ENCODE measurements at regions not wholly inside any gene's neighbourhood (a gene's known extent, or its start where the extent isn't known, plus 50 kb on each side); places are given as distances from the start of the nearest gene placed in this dataset.

DNA sequence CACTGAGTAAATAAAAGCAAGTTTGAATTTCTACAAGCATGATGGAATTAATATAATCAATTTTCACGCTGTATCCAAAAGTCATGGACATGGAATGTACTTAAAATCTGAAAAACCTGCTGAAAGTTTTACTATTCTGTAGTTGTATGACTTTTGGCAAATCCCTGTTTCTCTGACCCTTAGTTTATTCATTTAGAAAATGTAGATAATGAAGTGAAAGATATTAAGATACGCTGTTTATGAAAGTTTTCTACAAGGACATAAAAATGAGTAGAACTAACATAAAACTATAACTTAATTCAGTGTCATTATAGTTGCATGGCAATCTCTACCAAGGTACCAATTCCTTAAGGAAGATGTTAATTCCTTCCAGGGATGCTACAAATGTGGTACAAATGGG lies 363.2 kb upstream of the MPDZ start:
- no peak for DNase-seq

DNA sequence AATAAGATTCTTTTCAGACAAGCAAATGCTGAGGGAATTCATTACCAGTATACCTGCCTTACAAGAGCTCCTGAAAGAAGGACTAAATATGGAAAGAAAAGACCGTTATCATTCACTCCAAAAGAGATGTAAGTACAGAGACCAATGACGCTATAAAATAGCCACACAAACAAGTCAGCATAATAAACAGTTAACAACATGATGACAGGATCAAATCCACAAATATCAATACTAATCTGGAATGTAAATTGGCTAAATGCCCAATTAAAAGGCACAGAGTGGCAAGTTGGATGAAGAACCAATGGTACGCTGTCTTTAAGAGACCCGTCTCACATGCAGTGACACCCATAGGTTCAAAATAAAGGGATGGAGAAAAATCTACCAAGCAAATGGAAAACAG lies 349.6 kb upstream of the MPDZ start:
- DNase-seq, result no peak

DNA sequence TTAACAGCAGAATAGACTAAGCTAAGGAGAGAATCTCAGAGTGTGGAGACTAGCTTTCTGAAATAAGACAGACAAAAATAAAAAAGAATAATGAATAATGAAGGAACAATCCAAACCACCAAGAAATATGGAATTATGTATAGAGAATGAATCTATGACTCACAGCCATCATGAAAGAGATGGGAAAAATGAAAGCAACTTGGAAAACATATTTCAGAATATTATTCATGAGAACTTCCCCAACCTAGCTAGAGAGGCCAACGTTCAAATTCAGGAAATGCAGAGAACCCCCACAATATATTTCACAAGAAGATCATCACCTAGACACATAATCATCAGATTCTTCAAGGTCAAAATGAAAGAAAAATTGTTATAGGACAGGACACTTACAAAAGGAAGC lies 349.0 kb upstream of the MPDZ start:
- no peak for DNase-seq

DNA sequence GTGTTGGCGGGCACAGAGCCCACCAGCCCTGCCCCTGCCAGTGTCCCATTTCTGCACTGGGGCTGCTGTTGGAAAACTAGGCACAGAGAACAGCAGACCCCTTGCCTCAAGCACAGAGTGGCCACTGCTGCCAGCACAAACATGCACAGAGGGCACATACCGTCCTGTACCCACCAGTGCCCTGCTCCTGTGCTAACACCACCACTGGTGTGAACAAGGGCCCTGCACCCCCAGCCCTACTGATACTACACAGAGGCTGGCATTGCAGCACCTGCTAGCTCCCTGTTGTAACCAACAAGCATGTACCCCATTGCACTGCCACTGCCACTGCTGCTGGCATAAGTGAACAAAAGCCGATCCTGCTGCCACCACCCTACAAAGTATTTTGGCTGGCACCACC lies 348.0 kb upstream of the MPDZ start:
- no peak for DNase-seq

- DNase-seq, result no peak
Measured at GRCh38 chr9:13627071-13627470, 347.6 kb upstream of the MPDZ start.

GRCh38 chr9:13626601-13627000 lies 347.1 kb upstream of the MPDZ start:
- DNase-seq, result no peak

GRCh38 chr9:13621872-13622564 lies 342.5 kb upstream of the MPDZ start:
- DNase-seq, result no peak

DNA sequence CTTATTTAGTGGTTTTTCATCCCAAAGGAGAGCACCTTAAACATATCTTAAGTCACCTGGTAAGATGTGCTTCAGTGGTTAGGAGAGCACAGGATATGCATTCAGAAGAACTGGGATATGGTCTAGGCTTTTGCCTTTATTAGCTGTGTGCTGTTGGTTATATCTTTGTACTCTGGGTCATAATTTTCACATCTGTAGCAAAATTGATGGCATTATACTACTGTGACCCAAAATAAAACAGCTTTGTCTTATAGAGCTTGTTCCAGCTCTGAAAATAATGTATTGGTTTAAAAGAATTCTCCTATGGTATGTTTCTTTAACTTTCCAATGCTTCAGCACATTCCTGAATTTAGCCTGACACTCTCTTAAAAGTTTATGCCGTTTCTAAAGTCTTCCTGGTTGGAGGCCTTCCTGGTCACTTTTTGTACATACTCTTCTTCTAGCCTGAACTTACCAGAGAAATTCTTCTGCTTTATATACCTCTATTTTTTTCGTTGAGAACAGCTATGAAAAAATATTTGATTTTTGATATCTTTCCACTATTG lies 337.1 kb upstream of the MPDZ start:
- no peak for DNase-seq

DNA sequence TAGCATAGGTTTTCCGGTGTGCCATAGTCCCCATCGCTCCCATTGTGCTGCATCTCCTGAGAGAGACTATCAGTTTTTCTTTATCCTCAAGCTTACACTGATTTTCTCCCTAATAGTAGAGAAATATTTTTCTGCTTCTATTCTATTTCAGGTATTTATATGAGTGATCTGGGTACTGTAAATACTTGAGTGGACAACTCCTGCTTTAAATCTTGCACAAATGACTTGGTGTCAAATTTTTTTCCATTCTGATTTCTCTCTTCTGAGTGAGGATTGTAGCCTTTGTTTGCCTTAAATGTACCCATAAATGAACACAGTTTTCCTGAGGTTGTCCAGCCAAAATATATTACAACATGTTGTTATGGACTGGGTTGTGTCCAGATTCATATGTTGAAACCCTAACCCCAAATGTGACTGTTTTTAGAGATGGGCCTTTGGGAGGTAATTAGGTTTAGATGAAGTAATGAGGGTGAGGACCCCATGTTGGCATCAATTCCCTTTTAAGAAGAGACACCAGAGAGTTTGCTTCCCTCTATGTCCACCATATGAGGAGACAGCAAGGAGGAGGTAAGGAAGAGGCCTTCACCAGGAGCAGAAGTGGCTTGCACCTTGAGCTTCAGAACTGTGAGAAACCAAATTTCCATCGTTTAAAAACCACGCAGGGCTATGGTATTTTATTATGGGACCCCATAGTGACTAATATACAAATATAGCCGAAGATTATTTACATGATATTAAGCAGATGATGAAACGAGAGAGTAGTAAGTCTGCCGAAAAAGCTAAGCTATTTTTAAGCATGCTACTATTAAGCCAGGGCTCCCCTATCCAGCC lies 336.4 kb upstream of the MPDZ start:
- no peak for DNase-seq

DNA sequence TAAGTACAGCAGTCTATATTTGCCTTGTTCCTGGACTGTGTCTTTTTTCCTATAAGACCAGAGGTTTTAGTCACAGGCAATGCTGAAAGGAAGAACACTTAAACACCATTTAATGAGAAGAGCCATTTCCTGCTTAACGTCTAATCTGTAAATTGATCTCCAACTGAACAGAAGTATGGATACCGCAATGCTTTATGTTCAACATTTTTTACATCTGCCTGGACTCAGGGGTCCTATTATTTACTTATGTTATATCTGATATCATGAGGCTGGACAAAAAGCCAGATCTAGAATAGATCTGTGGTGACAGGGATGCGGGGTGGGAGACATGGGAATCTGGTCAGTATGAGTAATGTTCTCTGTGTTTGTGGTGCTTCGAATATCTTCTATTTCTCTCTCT lies 334.6 kb upstream of the MPDZ start:
- no peak for DNase-seq

- DNase-seq, result no peak
Measured at GRCh38 chr9:13613296-13613695, 333.8 kb upstream of the MPDZ start.

DNA sequence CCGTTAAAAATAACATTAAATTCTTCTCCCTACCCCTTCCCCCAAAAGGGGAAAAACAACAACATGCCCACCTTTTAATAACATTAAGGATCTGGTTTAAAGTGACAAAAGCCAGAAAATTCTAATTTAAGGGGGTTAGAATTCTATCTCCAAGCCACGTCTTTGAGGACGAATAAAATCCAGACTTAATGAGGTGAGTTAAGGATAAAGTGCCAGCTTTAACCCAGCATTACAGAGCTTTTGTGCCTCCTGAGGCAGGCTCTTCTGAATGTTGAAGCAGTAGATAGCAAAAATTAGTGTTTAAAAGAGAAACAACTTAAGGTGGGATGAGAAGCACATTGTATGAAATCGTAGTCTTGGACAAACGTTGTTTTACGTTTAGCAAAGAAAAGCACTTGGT lies 329.0 kb upstream of the MPDZ start:
- no peak for DNase-seq

- DNase-seq, result no peak
Measured at GRCh38 chr9:13607481-13608441, 328.3 kb upstream of the MPDZ start.

DNA sequence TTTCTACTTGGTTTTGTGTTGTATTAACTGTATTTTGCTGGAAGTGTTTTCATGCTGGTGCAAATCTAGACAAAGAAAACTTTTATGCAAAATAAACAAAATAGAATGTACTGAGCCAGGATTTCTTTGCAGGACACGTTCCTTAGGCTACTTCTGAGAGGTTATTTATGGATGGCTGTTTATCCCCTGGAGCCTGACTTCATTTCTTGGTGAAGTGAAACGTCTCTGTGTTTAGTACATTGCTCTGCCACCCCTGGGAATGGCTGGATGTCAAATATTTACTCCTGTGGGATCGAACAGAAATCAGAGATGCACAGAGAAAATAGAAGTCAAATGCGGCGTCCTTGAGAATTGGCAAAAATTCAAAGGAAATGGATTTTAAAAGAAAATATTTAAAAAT lies 327.1 kb upstream of the MPDZ start:
- no peak for DNase-seq

- no peak for DNase-seq
Measured at GRCh38 chr9:13603921-13604320, 324.4 kb upstream of the MPDZ start.

DNA sequence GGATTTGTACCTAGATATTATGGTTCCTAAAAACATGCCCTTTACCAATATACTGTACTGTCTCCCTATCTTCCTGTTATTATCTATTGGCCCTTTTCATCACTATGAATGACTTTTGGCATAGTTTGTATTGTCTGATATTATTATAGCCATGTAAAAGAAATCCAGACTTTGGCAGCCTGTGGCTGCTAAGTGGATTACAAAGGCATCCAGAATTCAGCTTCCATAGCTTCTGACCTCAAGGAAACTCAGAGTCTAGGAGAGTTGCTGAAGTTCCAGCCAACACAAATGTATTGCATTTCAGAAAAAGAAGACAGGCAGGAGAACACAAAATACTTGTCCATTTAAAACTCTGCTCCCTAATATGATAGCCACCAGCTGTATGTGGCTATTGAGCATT lies 319.2 kb upstream of the MPDZ start:
- DNase-seq, result no peak

DNA sequence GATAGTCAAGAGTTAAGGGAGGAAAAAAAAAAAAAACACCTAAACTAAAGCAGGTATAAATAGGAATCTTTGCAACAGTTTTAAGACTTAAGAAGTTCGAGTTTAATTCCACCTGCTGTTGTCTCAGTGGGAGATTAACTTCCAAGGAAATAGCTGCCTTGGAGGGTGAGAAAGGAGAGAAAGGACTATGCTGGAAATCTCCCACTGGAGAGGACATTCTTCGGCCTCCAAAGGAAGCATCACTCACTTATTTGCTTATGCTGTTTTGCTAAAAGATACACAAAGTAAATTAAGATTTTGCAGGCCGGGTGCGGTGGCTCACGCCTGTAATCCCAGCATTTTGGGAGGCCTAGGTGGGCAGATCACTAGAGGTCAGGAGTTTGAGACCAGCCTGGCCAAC lies 317.9 kb upstream of the MPDZ start:
- no peak for DNase-seq

DNA sequence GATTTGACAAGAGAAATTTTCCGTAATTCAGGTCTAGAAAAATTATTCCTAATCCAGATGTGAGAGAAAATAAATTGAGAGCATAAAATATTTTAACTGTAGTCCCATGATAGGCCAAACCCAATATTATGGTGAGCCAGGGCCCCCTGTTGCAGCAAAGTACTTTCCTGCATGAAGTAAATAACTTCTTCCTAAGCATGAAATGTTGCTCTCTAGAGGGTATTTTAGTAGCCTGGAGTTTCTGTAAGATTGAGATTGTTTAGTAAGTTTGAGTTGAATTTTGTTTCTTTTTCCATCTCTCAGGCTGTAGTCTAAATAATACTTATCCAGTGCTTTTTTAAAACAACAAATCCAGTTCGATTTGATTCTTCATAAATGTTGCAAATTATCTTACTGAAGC lies 317.5 kb upstream of the MPDZ start:
- no peak for DNase-seq

DNA sequence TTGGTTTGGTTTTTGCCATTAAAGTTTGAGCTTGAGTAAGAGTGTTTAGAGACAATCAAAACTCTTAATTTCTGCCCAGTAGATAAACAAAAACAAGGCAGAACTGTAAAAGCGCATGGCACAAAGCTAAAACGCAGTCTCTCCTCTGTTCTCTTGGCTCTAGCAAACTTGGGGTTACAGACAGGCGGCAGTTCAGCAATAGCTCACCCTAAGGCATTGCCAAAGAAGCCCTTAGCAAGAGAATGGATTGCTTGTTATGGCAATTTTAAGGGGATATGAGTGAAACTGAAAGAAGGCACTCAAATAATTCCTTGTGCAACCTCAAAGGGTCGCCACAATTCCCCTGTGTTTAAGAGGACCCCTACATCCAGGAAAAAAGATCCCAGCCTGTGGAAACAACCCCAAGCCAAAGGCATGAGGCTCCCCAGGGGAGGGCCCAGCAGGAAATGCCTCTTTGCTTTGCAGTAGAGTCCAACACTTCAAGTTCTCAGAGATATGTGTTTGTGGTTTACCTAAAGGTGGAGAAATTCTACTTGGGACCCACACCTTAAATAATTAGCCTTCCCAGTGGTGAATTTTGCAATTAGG lies 317.0 kb upstream of the MPDZ start:
- no peak for DNase-seq

GRCh38 chr9:13590996-13591395 lies 311.5 kb upstream of the MPDZ start:
- no peak for DNase-seq

DNA sequence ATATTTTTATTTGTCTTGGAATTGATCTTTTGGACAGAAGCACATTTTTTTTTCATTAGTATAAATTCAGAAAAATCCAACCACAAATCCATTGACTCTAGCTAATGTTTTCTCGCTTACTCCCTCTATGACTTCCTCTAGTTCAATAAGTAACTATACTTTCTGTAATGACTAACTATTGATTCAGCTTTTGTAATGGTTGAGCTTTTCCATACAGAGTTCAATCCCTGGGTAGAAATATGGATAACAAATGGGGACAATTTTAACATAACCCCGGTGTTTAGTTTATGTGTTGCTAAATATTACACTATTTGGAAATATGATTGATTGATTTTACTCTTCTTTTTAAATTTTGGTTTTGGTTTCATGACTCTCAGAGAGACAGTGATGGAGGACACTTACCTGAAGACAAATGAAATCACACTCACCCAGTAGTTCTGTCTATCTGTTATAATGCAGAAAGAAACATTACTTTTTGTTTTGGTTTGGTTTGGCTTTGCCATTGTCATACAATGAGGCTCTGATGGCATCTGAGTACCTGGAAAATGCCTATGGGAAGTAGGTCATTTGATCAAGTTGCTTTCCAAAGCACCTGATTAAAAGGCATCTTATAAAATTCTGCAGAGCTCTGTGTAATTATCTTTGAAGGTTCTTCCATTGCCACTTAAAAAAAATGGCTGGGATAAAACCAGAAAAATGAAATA lies 309.7 kb upstream of the MPDZ start:
- DNase-seq, result no peak

Data from T-helper 2 cell (primary cell).